ENCODE measurements at regions not wholly inside any gene's neighbourhood (a gene's known extent, or its start where the extent isn't known, plus 50 kb on each side); places are given as distances from the start of the nearest gene placed in this dataset.
"Not testable (repeated sequence)": the region's sequence is repeated elsewhere in the genome, so short reads cannot be mapped to it uniquely, and the experiment has no call there.

DNA sequence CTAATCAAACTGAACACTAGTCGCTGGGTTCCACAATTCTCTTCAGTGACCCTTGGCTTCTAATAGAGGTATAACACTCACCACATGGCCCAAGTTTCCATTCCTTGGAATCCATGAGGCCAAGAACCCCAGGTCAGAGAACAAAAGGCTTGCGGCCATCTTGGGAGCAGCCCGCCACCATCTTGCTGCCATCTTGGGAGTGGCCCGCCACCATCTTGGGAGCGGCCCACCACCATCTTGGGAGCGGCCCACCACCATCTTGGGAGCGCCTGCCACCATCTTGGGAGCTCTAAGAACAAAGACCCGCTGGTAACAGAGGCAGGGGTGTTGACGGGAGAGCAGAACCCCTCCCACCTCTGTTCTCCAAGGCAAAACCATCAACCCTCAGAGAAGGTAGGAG lies 493.4 kb downstream of the MATN1 start:
- no peak for DNase-seq

DNA sequence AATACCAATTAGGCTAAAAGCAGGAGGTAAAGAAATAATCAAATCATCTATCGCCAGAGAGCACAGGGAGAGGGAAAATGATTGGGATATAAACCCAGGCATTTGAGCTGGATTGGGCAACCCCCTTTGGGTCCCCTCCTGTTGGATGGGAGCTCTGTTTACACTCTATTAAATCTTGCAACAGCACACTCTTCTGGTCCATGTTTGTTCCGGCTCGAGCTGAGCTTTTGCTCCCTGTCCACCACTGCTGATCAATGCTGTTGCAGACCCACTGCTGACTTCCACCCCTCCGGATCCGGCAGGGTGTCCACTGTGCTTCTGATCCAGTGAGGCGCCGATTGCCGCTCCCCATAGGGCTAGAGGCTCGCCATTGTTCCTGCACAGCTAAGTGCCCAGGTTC lies 493.8 kb downstream of the MATN1 start:
- no peak for DNase-seq

DNA sequence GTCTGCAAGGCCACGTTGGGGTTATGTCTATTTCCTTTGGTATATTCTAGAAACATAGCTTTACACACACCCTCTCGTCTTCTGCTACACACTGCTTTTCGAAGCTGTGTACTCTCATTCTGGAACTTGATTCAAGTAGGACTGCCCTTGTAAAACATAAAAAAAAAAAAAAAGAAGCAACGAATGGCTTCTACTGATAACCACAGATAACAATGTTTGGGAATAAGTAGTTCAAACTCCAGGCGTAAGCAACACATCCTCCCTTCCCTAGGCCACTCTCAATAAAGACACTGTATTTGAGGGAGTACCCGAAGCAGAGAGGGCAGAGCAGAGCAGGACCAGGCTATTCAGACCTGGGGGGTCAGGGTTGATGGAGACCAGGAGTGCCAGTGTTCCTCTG lies 496.7 kb downstream of the MATN1 start:
- DNase-seq: no peak

DNA sequence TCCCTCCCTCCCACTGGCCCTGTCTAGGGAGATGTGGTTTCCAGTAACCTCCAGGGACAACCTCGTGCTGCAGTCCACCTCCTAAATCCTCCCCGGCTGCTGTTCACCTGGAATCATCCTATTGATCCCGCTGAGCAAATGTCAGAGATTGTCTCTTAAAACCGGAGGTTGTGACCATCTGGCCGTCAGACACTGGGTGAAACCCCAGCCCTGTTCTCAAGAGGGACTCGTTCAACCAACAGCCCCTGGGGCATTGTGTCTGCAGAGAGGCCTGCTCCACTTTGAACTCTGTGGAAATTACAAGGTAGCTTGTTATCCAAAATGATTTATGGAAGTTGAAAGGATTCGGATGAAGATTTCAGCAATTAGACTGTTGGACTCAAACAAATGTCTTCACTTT lies 498.0 kb downstream of the MATN1 start:
- no peak for DNase-seq

DNA sequence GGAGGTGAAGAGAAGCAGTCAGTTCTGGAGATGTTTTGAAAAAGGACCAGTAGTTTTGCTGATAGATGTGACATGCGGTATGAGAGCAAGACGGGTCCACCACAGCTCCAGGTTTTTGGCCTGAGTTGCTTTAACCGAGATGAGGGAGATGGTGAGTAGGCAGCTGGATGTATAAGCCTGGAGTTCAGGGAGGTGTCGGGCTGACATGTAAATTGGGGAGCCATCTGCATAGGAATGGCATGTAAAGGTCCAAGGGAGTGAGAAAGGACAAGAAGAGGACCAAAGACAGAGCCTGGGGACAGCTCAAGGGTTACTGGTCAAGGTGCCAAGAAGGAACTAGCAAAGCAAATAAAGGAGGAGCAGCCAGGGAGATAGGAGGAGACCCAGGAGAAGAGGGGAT lies 503.7 kb downstream of the MATN1 start:
- no peak for DNase-seq

GRCh38 chr1:30218438-30218837 lies 504.9 kb downstream of the MATN1 start:
- DNase-seq: no peak

- no peak for DNase-seq
Observed at GRCh38 chr1:30216602-30217001, 506.8 kb downstream of the MATN1 start.

DNA sequence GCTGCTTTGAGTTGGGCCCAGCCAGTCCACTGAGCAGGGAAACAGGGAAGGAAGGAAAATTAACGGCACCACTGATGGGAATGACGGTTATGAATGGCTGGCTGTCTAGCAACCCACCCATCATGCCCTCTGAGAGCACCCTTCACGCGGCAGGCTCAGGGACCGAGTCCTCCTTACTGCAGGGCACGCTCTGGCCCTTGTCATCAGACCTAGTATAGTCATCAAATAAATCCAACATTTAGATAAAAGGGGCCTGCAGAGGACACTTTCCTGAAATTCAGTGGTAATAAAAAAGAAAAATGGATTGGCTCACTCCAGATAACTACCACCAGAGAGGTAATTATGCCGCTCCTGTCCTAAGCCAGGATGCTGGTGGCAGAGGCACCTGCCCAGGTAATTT lies 509.4 kb downstream of the MATN1 start:
- no peak for DNase-seq

DNA sequence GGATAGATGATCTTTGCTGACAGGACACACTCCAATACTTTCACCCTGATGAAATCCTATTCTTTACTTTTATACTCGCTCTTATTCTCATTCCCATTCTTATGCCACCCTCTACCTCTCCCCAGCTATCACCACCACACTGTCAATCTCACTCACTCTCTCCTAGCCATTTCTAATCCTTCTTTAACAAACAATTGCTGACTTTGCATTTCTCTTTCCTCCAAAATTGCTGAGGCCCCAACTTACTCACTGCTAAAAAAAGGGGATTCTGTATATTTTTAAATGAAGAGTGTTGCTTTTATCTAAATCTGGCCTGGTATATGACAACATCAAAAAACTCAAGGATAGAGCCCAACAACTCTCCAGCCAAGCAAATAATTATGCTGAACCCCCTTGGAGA lies 515.4 kb downstream of the MATN1 start:
- not testable (repeated sequence) for DNase-seq

DNA sequence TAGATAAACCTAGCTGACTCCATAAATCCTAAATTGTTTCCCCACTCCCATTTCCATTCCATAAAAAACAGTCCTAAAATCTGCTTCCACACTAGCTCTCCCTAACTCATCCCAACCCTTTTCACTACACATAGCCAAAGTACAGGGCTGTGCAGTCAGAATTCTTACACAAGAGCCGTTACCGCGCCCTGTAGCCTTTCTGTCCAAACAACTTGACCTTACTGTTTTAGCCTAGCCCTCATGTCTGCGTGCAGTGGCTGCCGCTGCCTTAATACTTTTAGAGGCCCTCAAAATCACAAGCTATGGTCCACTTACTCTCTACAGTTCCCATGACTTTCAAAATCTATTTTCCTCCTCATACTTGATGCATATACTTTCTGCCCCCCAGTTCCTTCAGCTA lies 516.8 kb downstream of the MATN1 start:
- not testable (repeated sequence) for DNase-seq

DNA sequence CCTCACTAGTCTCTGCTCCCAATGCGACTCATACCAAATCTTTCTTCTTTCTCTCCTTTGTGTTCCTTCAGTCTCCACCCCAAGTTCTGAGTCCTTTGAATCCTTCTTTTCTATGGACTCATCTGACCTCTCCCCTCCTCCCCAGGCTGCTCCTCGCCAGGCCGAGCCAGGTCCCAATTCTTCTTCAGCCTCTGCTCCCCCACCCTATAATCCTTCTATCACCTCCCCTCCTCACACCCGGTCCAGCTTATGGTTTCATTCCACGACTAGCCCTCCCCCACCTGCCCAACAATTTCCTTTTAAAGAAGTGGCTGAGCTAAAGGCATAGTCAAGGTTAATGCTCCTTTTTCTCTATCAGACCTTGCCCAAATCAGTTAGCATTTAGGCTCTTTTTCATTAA lies 518.5 kb downstream of the MATN1 start:
- DNase-seq: not testable (repeated sequence)

- DNase-seq: no peak
Observed at GRCh38 chr1:30201015-30201414, 522.4 kb downstream of the MATN1 start.

GRCh38 chr1:30200161-30200560 lies 523.2 kb downstream of the MATN1 start:
- DNase-seq: no peak

DNA sequence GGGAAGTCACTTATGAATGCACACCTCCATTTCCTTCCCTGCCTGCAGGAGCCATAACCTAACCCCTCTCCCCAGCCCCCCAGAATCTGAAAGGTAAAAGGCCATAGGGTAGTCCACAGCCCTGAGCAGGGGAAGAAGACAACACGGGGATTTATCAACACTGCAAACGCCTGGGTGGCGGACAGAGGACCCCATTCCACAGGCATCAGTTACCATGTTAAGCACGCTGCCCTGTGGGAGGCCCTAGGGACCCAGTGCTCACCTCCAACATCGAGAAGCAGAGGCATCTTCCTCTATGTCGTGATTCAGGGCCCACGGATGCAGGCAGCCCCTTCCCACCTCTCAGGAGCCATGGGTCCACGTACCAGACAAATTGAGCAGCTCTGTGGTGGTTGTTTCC lies 523.8 kb downstream of the MATN1 start:
- no peak for DNase-seq

DNA sequence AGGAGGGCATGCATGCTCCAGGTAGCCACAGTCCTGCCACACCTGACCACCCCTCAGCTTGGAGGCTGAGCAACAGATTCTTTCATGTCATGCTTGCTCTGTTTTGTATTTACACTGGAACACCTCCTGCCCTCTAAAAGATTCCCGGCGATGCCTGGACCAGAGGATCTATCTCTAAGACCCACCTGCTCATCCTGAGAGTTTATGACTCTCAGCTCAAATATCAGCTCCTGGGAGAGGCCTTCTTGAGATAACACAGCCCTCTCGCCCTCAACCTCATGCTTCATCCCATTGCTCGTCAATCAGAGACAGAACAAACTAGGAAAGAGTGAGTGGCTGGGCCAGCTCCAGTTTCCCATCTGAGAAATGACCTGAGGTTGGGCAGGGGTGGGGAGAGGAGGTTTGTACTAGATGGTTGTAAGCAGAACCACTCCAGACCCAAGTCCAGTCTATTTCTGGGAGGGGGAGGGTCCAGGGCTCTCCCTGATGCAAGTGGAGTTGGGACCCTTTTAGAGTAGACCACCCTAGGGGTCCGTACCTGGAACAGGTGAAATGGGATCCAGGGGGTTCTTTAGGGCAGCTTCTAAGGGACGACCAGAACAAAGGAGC lies 524.5 kb downstream of the MATN1 start:
- no peak for DNase-seq

- DNase-seq: no peak
Observed at GRCh38 chr1:30198451-30198760, 525.0 kb downstream of the MATN1 start.

GRCh38 chr1:30197639-30198450 lies 525.5 kb downstream of the MATN1 start:
- DNase-seq: no peak

DNA sequence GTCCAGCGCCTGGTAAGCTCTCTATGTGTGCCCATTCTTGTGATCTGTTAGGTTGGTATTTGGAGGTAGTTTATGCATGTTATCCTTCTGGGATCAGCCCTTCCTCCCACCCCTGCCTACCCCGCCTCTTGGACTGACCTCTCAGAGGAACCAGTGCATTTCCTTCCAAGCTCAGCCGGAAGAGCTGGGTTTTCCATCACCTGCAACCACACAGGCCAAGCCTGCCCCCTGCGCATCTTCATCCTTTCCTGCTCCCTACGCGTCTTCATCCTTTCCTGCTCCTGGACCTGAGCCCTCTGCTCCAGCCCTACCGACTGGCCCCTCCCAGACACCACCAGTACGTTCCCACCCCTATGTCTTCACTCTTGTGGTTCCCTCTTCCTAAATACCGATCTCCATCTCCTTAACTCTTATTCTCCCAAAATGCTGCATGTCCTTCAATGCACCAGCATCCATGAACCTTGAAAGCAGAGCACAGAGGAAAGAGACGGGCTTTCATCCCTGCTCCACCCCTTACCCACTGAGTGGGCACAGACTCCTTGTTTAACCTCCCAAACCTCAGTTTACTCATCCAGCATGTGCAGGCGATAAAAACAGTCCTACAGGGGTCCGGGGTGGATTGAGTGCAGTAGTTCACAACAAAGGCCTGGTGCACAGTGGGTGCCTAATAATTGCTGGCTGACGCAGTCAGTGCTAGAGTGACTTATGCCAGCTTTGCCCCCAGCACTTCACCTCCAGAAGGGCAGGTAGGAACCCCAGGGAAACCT lies 526.3 kb downstream of the MATN1 start:
- no peak for DNase-seq

- no peak for DNase-seq
Observed at GRCh38 chr1:30196457-30196856, 526.9 kb downstream of the MATN1 start.

GRCh38 chr1:30195424-30196134 lies 527.8 kb downstream of the MATN1 start:
- no peak for DNase-seq

DNA sequence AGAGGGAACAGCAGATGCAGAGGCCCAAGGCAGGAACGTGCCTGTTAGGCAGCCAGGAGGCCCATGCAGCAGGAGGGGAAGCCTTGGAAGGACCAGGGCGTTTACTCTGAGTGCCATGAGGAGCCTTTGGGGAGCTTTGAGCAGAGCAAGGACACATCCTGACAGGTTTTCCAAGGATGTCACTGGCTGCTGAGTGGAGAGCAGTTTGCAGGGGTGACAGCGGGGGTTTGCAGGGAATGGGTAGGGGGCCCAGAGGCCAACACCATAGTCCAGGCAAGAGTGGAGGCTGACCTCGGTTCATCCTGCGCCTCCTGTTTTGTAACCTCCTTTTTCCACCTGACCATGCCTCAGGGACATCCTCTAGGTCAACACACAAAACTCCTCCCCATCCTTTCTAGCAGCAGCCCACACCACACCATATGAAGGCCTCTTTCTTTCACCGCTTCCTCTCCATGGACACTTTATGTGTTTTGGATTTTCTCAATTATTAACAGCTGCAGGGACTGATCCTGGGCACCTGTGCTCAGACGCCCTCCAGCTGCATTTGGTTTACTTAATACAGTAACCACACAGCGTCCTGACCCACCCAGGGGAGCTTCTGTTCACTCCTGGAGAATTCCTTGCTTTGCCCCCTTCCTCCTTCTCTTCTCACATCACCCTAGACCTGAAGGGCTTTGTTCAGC lies 528.5 kb downstream of the MATN1 start:
- DNase-seq: no peak

DNA sequence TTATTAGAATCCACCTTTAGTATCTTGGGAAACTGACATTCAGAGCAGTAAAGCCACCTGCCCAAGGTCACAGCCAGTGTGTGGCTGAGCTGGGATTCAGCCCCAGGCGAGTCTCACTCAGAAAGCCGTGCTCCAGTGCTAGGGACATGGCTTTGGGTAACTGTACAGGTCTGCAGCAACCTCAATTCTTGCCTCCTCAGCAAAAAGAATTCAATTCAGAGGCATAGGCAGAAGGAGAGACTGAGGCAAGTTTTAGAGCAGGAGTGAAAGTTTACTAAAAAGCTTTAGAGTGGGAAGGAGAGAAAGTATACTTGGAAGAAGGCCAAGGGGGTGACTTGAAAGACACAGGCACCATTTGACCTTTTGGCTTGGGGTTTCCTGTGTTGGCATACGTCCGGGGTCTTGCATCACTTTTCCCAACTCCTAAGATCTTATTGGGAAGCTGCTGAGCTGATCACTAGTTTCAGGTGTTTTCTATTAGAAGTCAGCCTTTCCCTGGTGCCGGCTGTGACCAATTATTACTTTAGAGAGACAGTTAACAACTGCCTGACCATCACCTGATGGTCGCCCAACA lies 529.3 kb downstream of the MATN1 start:
- DNase-seq: no peak
